ENCODE measurements at regions not wholly inside any gene's neighbourhood (a gene's known extent, or its start where the extent isn't known, plus 50 kb on each side); places are given as distances from the start of the nearest gene placed in this dataset.

- TF ChIP-seq CTCF (conservative IDR thresholded peaks at IDR 0.05; ENCODE audit: low read depth, low read length), result no peak
- TF ChIP-seq EZH2 (IDR thresholded peaks at IDR 0.05; ENCODE audit: borderline replicate concordance, low read depth, low read length, poor library complexity, severe bottlenecking), result no peak
Observed at GRCh38 chr2:7633566-7634153, 716.4 kb downstream of the RNF144A start.
